Astrocyte (in vitro differentiated cells and primary cell): ENCODE measurements at regions not wholly inside any gene's neighbourhood (a gene's known extent, or its start where the extent isn't known, plus 50 kb on each side); places are given as distances from the start of the nearest gene placed in this dataset.

Experiments
- DNase-seq: peaks from one replicate; pipeline ENCODE4 v3.0.0-alpha.2; 2010; ENCODE audit warnings: low read depth
- FAIRE-seq: peaks from 2 replicates; lab custom pipeline; 2011; peaks lifted over from hg19 to GRCh38; lab: Jason Lieb, UNC
- H2AFZ ChIP-seq: 2 replicates; pipeline ENCODE4 v1.6.0; 2012; ENCODE audit warnings: low read depth, low read length, inconsistent platforms
- H3K27ac ChIP-seq: 2 replicates; pipeline ENCODE4 v1.5.1; 2011; ENCODE audit warnings: low read depth, low read length, inconsistent platforms
- H3K27me3 ChIP-seq: 2 replicates; pipeline ENCODE4 v1.6.0; 2011; ENCODE audit warnings: low read length, inconsistent platforms; ENCODE audit not compliant: insufficient read depth
- H3K36me3 ChIP-seq: 2 replicates; pipeline ENCODE4 v1.5.1; 2011; ENCODE audit warnings: low read length, inconsistent platforms; ENCODE audit not compliant: insufficient read depth
- H3K4me1 ChIP-seq: 2 replicates; pipeline ENCODE4 v1.5.1; 2011; ENCODE audit warnings: low read length, inconsistent platforms; ENCODE audit not compliant: insufficient read depth
- H3K4me2 ChIP-seq: 2 replicates; pipeline ENCODE4 v1.6.0; 2012; ENCODE audit warnings: low read length, inconsistent platforms
- H3K4me3 ChIP-seq: 2 replicates; pipeline ENCODE4 v1.5.1; 2011; ENCODE audit warnings: low read depth, mild to moderate bottlenecking, low read length, inconsistent platforms; ENCODE audit not compliant: insufficient read depth
- H3K79me2 ChIP-seq: 2 replicates; pipeline ENCODE4 v1.6.0; 2012; ENCODE audit warnings: mild to moderate bottlenecking, low read length, inconsistent platforms; ENCODE audit not compliant: insufficient read depth
- H3K9ac ChIP-seq: 2 replicates; pipeline ENCODE4 v1.6.0; 2012; ENCODE audit warnings: mild to moderate bottlenecking, low read length, inconsistent platforms
- H3K9me3 ChIP-seq: 2 replicates; pipeline ENCODE4 v1.5.1; 2012; ENCODE audit warnings: low read depth, mild to moderate bottlenecking, low read length, inconsistent platforms; ENCODE audit not compliant: insufficient read depth
- H4K20me1 ChIP-seq: 2 replicates; pipeline ENCODE4 v1.6.0; 2012; ENCODE audit warnings: low read length, inconsistent platforms; ENCODE audit not compliant: insufficient read depth
- H3K27ac Mint-ChIP-seq: one replicate; pipeline ENCODE4 v1.8.0; 2021; ENCODE audit warnings: mild to moderate bottlenecking, mixed read lengths; ENCODE audit not compliant: unreplicated experiment
- H3K27me3 Mint-ChIP-seq: one replicate; pipeline ENCODE4 v1.8.0; 2021; ENCODE audit warnings: low read depth, mixed read lengths; ENCODE audit not compliant: unreplicated experiment
- H3K36me3 Mint-ChIP-seq: one replicate; pipeline ENCODE4 v1.8.0; 2021; ENCODE audit warnings: low read depth, mixed read lengths; ENCODE audit not compliant: unreplicated experiment
- H3K4me1 Mint-ChIP-seq: one replicate; pipeline ENCODE4 v1.8.0; 2021; ENCODE audit warnings: low read depth, mixed read lengths; ENCODE audit not compliant: unreplicated experiment
- H3K4me3 Mint-ChIP-seq: one replicate; pipeline ENCODE4 v1.8.0; 2021; ENCODE audit warnings: mild to moderate bottlenecking, moderate library complexity, mixed read lengths; ENCODE audit not compliant: unreplicated experiment
- H3K9me3 Mint-ChIP-seq: one replicate; pipeline ENCODE4 v1.8.0; 2021; ENCODE audit warnings: mild to moderate bottlenecking, mixed read lengths; ENCODE audit not compliant: unreplicated experiment
- EZH2 ChIP-seq: IDR thresholded peaks from 2 replicates; pipeline ENCODE4 v1.6.1; 2012; ENCODE audit warnings: mild to moderate bottlenecking, low read length, inconsistent platforms; ENCODE audit not compliant: insufficient read depth
- TF ChIP-seq, protein P1 (sequence below): IDR thresholded peaks from 2 replicates; pipeline ENCODE4 v1.5.1; 2011; ENCODE audit warnings: low read depth, mild to moderate bottlenecking, inconsistent platforms, low read length, moderate library complexity; ENCODE audit not compliant: insufficient read depth

GRCh38 chr14:21802441-21802840 is 128.8 kb upstream of the OR4E1 start:
- Histone ChIP-seq H3K27ac (no peak overlapping the region), H3K36me3 (no peaks in the 10 kb centered on the region), H3K4me3 (no peak overlapping the region), H3K9ac (no peak overlapping the region), H2AFZ (no peak overlapping the region), H3K9me3 (no peaks in the 10 kb centered on the region), H3K4me2 (no peak overlapping the region), H3K27me3 (no peaks in the 10 kb centered on the region), H3K4me1 (no peaks in the 10 kb centered on the region), H3K79me2 (no peaks in the 10 kb centered on the region), H4K20me1 (no peaks in the 10 kb centered on the region)
- Mint-ChIP-seq H3K9me3 (peaks cover 5% of the 10 kb centered on the region), H3K4me1 (no peaks in the 10 kb centered on the region), H3K27ac (no peak overlapping the region), H3K27me3 (no peaks in the 10 kb centered on the region), H3K4me3 (no peak overlapping the region), H3K36me3 (no peaks in the 10 kb centered on the region)
- TF ChIP-seq, protein P1, sequence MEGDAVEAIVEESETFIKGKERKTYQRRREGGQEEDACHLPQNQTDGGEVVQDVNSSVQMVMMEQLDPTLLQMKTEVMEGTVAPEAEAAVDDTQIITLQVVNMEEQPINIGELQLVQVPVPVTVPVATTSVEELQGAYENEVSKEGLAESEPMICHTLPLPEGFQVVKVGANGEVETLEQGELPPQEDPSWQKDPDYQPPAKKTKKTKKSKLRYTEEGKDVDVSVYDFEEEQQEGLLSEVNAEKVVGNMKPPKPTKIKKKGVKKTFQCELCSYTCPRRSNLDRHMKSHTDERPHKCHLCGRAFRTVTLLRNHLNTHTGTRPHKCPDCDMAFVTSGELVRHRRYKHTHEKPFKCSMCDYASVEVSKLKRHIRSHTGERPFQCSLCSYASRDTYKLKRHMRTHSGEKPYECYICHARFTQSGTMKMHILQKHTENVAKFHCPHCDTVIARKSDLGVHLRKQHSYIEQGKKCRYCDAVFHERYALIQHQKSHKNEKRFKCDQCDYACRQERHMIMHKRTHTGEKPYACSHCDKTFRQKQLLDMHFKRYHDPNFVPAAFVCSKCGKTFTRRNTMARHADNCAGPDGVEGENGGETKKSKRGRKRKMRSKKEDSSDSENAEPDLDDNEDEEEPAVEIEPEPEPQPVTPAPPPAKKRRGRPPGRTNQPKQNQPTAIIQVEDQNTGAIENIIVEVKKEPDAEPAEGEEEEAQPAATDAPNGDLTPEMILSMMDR: no peak
- TF ChIP-seq EZH2: no peak
- DNase-seq (no peak), FAIRE-seq (no peak)

GRCh38 chr14:21796916-21797315 is 123.3 kb upstream of the OR4E1 start:
- H3K4me2 ChIP-seq: no peak overlapping the region
- no peak for DNase-seq

DNA sequence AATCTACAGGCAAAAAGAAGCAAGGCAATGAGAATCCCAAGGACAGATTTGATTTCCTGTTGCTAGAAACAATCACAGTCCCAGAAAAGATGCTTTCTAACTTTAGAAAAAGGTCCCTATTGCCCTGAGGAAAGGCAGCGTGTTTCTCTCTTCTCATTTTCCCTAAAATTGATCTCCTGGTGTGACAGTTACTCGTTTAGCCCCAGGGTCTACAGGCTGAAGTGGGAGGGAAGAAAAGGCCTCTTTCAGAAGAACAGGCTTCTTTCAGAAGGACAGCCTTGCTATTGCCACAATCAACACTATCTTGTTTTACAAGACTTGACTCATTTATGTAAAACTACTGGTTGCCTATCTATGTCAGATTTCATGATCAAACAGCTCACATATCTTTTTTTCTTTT is 121.8 kb upstream of the OR4E1 start:
- H3K27me3 Mint-ChIP-seq: peaks cover 4% of the 10 kb centered on the region
- Histone ChIP-seq H3K4me1 (no peaks in the 10 kb centered on the region), H4K20me1 (no peaks in the 10 kb centered on the region), H3K79me2 (no peaks in the 10 kb centered on the region), H3K36me3 (no peaks in the 10 kb centered on the region), H3K4me2 (no peak overlapping the region), H3K27me3 (no peaks in the 10 kb centered on the region), H3K27ac (no peak overlapping the region), H2AFZ (no peak overlapping the region), H3K9me3 (no peaks in the 10 kb centered on the region), H3K4me3 (no peak overlapping the region), H3K9ac (no peak overlapping the region)
- no peaks in the 10 kb centered on the region for H3K36me3 Mint-ChIP-seq
- H3K9me3 Mint-ChIP-seq: no peaks in the 10 kb centered on the region
- FAIRE-seq (no peak), DNase-seq (no peak)
- no peak for TF ChIP-seq EZH2
- TF ChIP-seq, protein P1: no peak
- H3K4me3 Mint-ChIP-seq: no peak overlapping the region
- peaks cover 13% of the 10 kb centered on the region for H3K4me1 Mint-ChIP-seq
- H3K27ac Mint-ChIP-seq: no peak overlapping the region

More at GRCh38 chr14:21796916-21797315, 123.3 kb upstream of the OR4E1 start:
- Histone ChIP-seq H3K79me2 (no peaks in the 10 kb centered on the region), H3K4me3 (no peak overlapping the region), H3K9ac (no peak overlapping the region), H3K4me1 (no peaks in the 10 kb centered on the region), H3K27ac (no peak overlapping the region), H3K36me3 (no peaks in the 10 kb centered on the region), H4K20me1 (no peaks in the 10 kb centered on the region), H3K9me3 (no peaks in the 10 kb centered on the region), H3K27me3 (no peaks in the 10 kb centered on the region), H2AFZ (no peak overlapping the region)
- H3K27ac Mint-ChIP-seq: no peak overlapping the region
- peaks cover 4% of the 10 kb centered on the region for H3K27me3 Mint-ChIP-seq
- TF ChIP-seq, protein P1: no peak
- TF ChIP-seq EZH2: no peak
- no peak for FAIRE-seq
- H3K9me3 Mint-ChIP-seq: no peaks in the 10 kb centered on the region
- no peaks in the 10 kb centered on the region for H3K36me3 Mint-ChIP-seq
- H3K4me1 Mint-ChIP-seq: peaks cover 13% of the 10 kb centered on the region
- no peak overlapping the region for H3K4me3 Mint-ChIP-seq
